Activated B cell treated with CpG ODN at 0.5 μM for 24 hours (primary cell): ENCODE measurements at regions not wholly inside any gene's neighbourhood (a gene's known extent, or its start where the extent isn't known, plus 50 kb on each side); places are given as distances from the start of the nearest gene placed in this dataset.

Source experiments
- ATAC-seq: fragments of 200-7000 bp; cut with Tn5 transposase; one replicate; pipeline ENCODE4 v1.10.0; 2021; ENCODE audit warnings: low read depth, mild to moderate bottlenecking, moderate library complexity
- CTCF ChIA-PET: fragments of 350-600 bp; sonication (Branson Sonifier 250); formaldehyde crosslinking; loops from one replicate; lab custom pipeline; 2021; ENCODE audit warnings: antibody characterized with exemption; lab: Charles Lee
- POLR2A ChIA-PET: fragments of 350-600 bp; sonication (Branson Sonifier 250); formaldehyde crosslinking; loops from one replicate; lab custom pipeline; 2021; ENCODE audit warnings: antibody characterized with exemption; lab: Charles Lee
- DNase-seq: peaks from one replicate; pipeline ENCODE4 v3.0.0; 2022
- H3K27ac Mint-ChIP-seq: one replicate; pipeline ENCODE4 v1.8.0; 2020; ENCODE audit warnings: mixed read lengths
- H3K27me3 Mint-ChIP-seq: one replicate; pipeline ENCODE4 v1.8.0; 2021; ENCODE audit warnings: mixed read lengths
- H3K36me3 Mint-ChIP-seq: one replicate; pipeline ENCODE4 v1.8.0; 2021; ENCODE audit warnings: low read depth, mixed read lengths
- H3K4me1 Mint-ChIP-seq: one replicate; pipeline ENCODE4 v1.8.0; 2021; ENCODE audit warnings: mixed read lengths
- H3K4me3 Mint-ChIP-seq: one replicate; pipeline ENCODE4 v1.8.0; 2020; ENCODE audit warnings: mild to moderate bottlenecking, mixed read lengths
- H3K9me3 Mint-ChIP-seq: one replicate; pipeline ENCODE4 v1.8.0; 2020; ENCODE audit warnings: mixed read lengths
- intact Hi-C: fragments of 100-400 bp; cut with micrococcal nuclease; formaldehyde crosslinking; loops from one replicate; pipeline ENCODE4 v1.15.1; 2024
- TF ChIP-seq, protein P1 (sequence below): fragments of 200-600 bp; IDR thresholded peaks from one replicate; pipeline ENCODE4 v1.8.0; 2022; ENCODE audit warnings: antibody characterized with exemption, mild to moderate bottlenecking

GRCh38 chr3:189512821-189513220 is 118.4 kb upstream of the TP63 start:
- POLR2A ChIA-PET: no interaction called here
- ATAC-seq (no peak), DNase-seq (no peak)
- TF ChIP-seq, protein P1, sequence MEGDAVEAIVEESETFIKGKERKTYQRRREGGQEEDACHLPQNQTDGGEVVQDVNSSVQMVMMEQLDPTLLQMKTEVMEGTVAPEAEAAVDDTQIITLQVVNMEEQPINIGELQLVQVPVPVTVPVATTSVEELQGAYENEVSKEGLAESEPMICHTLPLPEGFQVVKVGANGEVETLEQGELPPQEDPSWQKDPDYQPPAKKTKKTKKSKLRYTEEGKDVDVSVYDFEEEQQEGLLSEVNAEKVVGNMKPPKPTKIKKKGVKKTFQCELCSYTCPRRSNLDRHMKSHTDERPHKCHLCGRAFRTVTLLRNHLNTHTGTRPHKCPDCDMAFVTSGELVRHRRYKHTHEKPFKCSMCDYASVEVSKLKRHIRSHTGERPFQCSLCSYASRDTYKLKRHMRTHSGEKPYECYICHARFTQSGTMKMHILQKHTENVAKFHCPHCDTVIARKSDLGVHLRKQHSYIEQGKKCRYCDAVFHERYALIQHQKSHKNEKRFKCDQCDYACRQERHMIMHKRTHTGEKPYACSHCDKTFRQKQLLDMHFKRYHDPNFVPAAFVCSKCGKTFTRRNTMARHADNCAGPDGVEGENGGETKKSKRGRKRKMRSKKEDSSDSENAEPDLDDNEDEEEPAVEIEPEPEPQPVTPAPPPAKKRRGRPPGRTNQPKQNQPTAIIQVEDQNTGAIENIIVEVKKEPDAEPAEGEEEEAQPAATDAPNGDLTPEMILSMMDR: no peak
- Mint-ChIP-seq H3K27ac (no peak overlapping the region), H3K4me1 (peaks cover 20% of the 10 kb centered on the region), H3K36me3 (no peaks in the 10 kb centered on the region), H3K9me3 (no peaks in the 10 kb centered on the region), H3K27me3 (no peaks in the 10 kb centered on the region), H3K4me3 (no peak overlapping the region)
- CTCF ChIA-PET: interaction anchor here (0.6 to 2.2 kb wide), 2 partner anchors 156 to 435 kb away, joined by 3 to 9 read pairs; no protein-coding TSS in a partner anchor
- intact Hi-C loops: loop anchor here (5.0 to 10.0 kb wide), 2 partner anchors 162 to 434 kb away; no protein-coding TSS in a partner anchor

DNA sequence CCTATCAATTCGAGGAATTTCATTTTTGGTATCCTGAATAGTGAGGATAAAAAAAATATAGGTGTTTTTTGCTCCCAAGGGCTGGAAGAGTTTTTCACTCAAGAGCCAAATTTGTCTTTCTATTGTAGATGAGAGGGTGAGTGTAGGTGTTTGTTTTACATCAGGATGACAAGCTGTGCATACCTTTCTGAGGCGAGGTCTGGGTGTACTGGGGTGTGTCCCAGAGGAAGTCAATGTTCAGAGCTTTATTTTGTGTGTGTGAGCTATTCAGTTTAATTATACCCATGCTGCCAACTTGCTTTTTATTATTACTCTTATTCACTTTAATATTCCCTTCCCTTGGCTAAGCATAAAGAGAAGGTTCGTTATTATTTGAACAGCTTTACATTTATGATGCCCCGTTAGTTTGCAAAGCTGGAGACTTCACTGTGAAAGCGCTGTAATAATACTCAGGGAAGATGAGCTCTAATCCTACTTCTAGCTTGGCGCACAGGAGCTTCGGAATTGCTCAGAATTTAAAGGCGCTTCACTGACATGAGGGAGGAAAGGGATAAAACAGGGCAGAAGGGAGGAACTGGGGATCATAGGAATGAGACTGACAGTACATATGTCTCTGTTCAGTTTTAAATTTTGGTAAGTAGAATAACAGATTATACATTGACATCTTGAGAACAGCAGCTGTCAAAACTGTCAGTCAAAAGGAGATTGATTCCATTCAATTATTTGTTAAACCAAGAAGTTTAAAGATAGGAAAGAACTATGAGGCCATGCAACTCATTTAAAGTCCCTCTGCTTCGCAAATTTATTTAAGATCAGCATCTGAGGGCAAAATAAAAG is 117.7 kb upstream of the TP63 start:
- ATAC-seq (no peak), DNase-seq (no peak)
- intact Hi-C loops: loop anchor here (5.0 to 10.0 kb wide), 2 partner anchors 161 to 434 kb away; no protein-coding TSS in a partner anchor
- Mint-ChIP-seq H3K4me3 (no peak overlapping the region), H3K27me3 (no peaks in the 10 kb centered on the region), H3K4me1 (peaks cover 15% of the 10 kb centered on the region), H3K27ac (no peak overlapping the region), H3K36me3 (no peaks in the 10 kb centered on the region), H3K9me3 (peaks cover 3% of the 10 kb centered on the region)
- ChIA-PET POLR2A (no interaction called here), CTCF (interaction anchor here (2.2 kb wide), 1 partner anchor 435 kb away, joined by 9 read pairs; no protein-coding TSS in a partner anchor)
- TF ChIP-seq, protein P1: no peak

- CTCF ChIA-PET: no interaction called here
- Mint-ChIP-seq H3K36me3 (no peaks in the 10 kb centered on the region), H3K4me3 (no peak overlapping the region), H3K4me1 (peaks cover 15% of the 10 kb centered on the region), H3K9me3 (peaks cover 14% of the 10 kb centered on the region), H3K27me3 (no peaks in the 10 kb centered on the region), H3K27ac (no peak overlapping the region)
- TF ChIP-seq, protein P1: no peak
- intact Hi-C loops: loop anchor here (10.0 kb wide), 1 partner anchor 159 kb away; no protein-coding TSS in a partner anchor
- no peak for DNase-seq
- ATAC-seq: no peak
- POLR2A ChIA-PET: no interaction called here
Observed at GRCh38 chr3:189516039-189516438, 115.2 kb upstream of the TP63 start.

GRCh38 chr3:189517981-189518380 is 113.2 kb upstream of the TP63 start:
- H3K36me3 Mint-ChIP-seq: no peaks in the 10 kb centered on the region
- no peak for DNase-seq
- peaks cover 14% of the 10 kb centered on the region for H3K9me3 Mint-ChIP-seq
- CTCF ChIA-PET: no interaction called here
- H3K27ac Mint-ChIP-seq: no peak overlapping the region
- no peak overlapping the region for H3K4me3 Mint-ChIP-seq
- POLR2A ChIA-PET: no interaction called here
- no peaks in the 10 kb centered on the region for H3K27me3 Mint-ChIP-seq
- TF ChIP-seq, protein P1: no peak
- intact Hi-C loops: loop anchor here (10.0 kb wide), 1 partner anchor 157 kb away; no protein-coding TSS in a partner anchor
- peaks cover 5% of the 10 kb centered on the region for H3K4me1 Mint-ChIP-seq
- no peak for ATAC-seq

DNA sequence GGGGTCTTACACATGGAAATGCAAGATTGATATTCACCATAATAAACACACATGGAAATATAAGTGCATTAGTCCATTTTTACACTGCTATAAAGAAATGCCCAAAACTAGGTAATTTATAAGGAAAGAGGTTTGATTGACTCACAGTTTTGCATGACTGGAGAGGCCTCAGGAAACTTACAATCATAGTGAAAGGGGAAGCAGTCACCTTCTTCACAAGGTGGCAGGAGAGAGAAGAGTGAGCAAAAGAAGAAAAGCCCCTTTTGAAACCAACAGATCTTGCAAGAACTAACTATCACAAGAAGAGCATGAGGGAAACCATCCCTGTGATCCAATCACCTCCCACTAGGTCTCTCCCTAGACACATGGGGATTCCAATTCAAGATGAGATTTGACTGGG is 111.7 kb upstream of the TP63 start:
- CTCF ChIA-PET: no interaction called here

More for the DNA sequence above, 111.7 kb upstream of the TP63 start:
- intact Hi-C loops: loop anchor here (10.0 kb wide), 1 partner anchor 155 kb away; no protein-coding TSS in a partner anchor
- TF ChIP-seq, protein P1: no peak
- Mint-ChIP-seq H3K4me3 (no peak overlapping the region), H3K27ac (no peak overlapping the region), H3K36me3 (no peaks in the 10 kb centered on the region), H3K27me3 (no peaks in the 10 kb centered on the region), H3K9me3 (peaks cover 14% of the 10 kb centered on the region), H3K4me1 (peaks cover 2% of the 10 kb centered on the region)
- POLR2A ChIA-PET: no interaction called here
- ATAC-seq (no peak), DNase-seq (no peak)
